Pancreas (tissue), 10 donors: ENCODE measurements at regions not wholly inside any gene's neighbourhood (a gene's known extent, or its start where the extent isn't known, plus 50 kb on each side); places are given as distances from the start of the nearest gene placed in this dataset.

ENCODE experiments used
- ATAC-seq, 4 donors: fragments of 200-7000 bp; cut with Tn5 transposase; one replicate each; pipeline versions ENCODE4 v1.8.0 to v1.9.1; 2020; ENCODE audit warnings: mild to moderate bottlenecking in 4 of 4, moderate library complexity in 4 of 4
- DNase-seq, 6 donors: peaks; one replicate each; pipeline ENCODE4 v3.0.0-alpha.2; 2020
- FAIRE-seq: peaks from 2 replicates; lab custom pipeline; 2012; peaks lifted over from hg19 to GRCh38; lab: Jason Lieb, UNC
- H3K27ac ChIP-seq, 4 donors: fragments of 200-600 bp; sonication (generic); 1 replicate in 3 of 4; 2 replicates in 1 of 4; pipeline versions ENCODE4 v1.5.0 to v1.8.0; 2020
- H3K27me3 ChIP-seq, 4 donors: fragments of 200-600 bp; one replicate each; pipeline ENCODE4 v1.8.0; 2021
- H3K36me3 ChIP-seq, 3 donors: fragments of 200-600 bp; sonication (generic) in 1 of 3; one replicate each; pipeline versions ENCODE4 v1.5.0 to v1.8.0; 2020 to 2021
- H3K4me1 ChIP-seq, 3 donors: fragments of 200-600 bp; one replicate each; pipeline ENCODE4 v1.8.0; 2021
- H3K4me3 ChIP-seq, 4 donors: fragments of 200-600 bp; sonication (generic) in 2 of 4; one replicate each; pipeline versions ENCODE4 v1.5.0 to v1.8.0; 2020 to 2021
- H3K9me3 ChIP-seq, 4 donors: fragments of 200-600 bp; one replicate each; pipeline ENCODE4 v1.8.0; 2021
- WGBS, 2 donors: extraction: QIAGEN DNeasy Blood & Tissue Kit; methylation state at CpG; one replicate each; pipeline ENCODE4 v1.1.7; 2013; 5-methylcytosine and 5-hydroxymethylcytosine counted together
- intact Hi-C, 3 donors: fragments of 100-400 bp; cut with DNase I; formaldehyde crosslinking; loops; one replicate each; pipeline versions ENCODE4 v1.11.1 to v1.14.2; 2022
- TF ChIP-seq, protein P1 (sequence below), 4 donors: fragments of 200-600 bp; sonication (generic) in 3 of 4; IDR thresholded peaks; one replicate each; pipeline versions ENCODE4 v1.5.0 to v1.8.0; 2021; ENCODE audit warnings: antibody characterized with exemption in 4 of 4
- donor health status: healthy with polysubstance abuse.
- donor health status: DM: no; HTN: no; CAD: no; lungs with moderate emphysema.
- donor health status: DM: no; HTN: no; CAD: no.
- donor health status: control.
- donor health status: control.
- donor health status: Bipolar disorder and iron deficiency.
- donor health status: DM: yes; HTN: yes; CAD: no.
- donor health status: DM: no; HTN: no; CAD: no.
- donor health status: DM: no; HTN: no; CAD: no.
- donor health status: DM: yes; HTN: yes; CAD: no.

DNA sequence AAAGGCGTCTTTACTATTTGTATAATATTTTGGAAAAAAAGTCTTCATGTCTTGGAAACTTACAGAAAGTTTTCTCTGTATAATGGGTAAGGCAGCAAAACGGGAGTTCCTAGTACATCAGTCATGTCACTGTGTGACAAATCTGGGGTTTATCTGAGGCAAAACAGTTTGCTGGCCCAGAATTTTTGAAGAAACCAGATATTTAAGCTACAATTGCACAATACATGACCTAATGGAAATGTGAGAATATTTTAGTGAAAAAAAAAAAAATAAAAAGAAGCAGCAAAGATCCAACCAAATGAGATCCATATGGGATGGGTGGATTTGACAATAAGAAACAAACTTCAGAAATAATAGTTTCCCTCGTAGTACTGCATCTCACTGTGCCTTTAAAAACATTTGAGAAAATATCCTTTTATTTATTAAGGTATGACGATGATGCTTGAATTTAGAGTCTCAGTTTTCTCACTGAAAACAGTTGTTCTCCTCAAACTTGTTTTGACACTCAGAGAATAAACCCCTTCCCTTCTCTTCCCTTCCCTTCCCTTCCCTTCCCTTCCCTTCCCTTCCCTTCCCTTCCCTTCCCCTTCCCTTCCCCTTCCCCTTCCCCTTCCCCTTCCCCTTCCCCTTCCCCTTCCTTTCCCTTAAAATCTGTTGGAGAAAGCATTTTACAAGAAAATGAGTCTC lies 180.5 kb upstream of the TUT7 start:
- DNase-seq: no peak
- TF ChIP-seq, protein P1, sequence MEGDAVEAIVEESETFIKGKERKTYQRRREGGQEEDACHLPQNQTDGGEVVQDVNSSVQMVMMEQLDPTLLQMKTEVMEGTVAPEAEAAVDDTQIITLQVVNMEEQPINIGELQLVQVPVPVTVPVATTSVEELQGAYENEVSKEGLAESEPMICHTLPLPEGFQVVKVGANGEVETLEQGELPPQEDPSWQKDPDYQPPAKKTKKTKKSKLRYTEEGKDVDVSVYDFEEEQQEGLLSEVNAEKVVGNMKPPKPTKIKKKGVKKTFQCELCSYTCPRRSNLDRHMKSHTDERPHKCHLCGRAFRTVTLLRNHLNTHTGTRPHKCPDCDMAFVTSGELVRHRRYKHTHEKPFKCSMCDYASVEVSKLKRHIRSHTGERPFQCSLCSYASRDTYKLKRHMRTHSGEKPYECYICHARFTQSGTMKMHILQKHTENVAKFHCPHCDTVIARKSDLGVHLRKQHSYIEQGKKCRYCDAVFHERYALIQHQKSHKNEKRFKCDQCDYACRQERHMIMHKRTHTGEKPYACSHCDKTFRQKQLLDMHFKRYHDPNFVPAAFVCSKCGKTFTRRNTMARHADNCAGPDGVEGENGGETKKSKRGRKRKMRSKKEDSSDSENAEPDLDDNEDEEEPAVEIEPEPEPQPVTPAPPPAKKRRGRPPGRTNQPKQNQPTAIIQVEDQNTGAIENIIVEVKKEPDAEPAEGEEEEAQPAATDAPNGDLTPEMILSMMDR (IDR thresholded peaks at IDR 0.05): no peak
- Histone ChIP-seq H3K36me3 (no peaks in the 10 kb centered on the region), H3K27me3 (no peaks in the 10 kb centered on the region), H3K4me1 (no peaks in the 10 kb centered on the region), H3K4me3 (no peak overlapping the region), H3K27ac (no peak overlapping the region), H3K9me3 (no peaks in the 10 kb centered on the region)
- intact Hi-C loops: no loop called here
- ATAC-seq: no peak
- no peak for FAIRE-seq
- WGBS, 2 donors: 65 to 71% methylated on average over 4 of the region's 4 CpGs

DNA sequence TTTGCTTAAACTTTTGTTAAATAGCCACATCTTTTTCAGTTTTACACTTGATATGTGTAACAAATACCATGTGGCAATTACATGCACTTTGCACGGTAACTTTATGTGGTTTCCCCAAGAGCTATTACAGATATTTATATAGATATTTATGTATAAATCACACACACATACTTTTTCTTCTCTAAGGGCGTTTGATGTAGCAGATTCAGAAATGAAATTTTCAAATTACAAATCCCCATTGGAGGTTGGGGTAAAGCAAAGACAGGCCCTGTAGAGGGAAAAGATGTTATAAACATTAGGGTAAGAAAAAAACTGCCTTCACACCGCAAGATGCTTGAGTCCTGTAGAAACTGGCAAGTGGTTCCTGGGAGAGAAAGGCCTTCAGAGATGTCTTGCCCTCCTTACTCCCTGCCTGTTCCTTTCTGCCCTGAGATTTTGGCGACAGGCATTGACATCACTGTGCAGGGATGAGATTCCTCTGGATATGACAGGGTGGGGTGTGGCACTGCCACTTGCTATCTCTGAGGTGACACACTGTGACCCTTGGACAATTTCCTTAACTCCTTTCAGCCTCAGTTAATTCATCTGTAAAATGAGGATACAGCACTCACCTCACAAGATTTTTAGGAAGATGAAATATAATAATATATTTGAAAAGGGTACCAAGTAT lies 177.9 kb upstream of the TUT7 start:
- no peaks in the 10 kb centered on the region for H3K4me1 ChIP-seq
- no peaks in the 10 kb centered on the region for H3K9me3 ChIP-seq
- DNase-seq (no peak), FAIRE-seq (no peak), ATAC-seq (no peak)
- no peak overlapping the region for H3K4me3 ChIP-seq
- no peaks in the 10 kb centered on the region for H3K36me3 ChIP-seq
- 90 to 91% methylated on average over 4 of the region's 4 CpGs for WGBS, 2 donors
- intact Hi-C loops: no loop called here
- TF ChIP-seq, protein P1 (IDR thresholded peaks at IDR 0.05): no peak
- no peak overlapping the region for H3K27ac ChIP-seq
- no peaks in the 10 kb centered on the region for H3K27me3 ChIP-seq

DNA sequence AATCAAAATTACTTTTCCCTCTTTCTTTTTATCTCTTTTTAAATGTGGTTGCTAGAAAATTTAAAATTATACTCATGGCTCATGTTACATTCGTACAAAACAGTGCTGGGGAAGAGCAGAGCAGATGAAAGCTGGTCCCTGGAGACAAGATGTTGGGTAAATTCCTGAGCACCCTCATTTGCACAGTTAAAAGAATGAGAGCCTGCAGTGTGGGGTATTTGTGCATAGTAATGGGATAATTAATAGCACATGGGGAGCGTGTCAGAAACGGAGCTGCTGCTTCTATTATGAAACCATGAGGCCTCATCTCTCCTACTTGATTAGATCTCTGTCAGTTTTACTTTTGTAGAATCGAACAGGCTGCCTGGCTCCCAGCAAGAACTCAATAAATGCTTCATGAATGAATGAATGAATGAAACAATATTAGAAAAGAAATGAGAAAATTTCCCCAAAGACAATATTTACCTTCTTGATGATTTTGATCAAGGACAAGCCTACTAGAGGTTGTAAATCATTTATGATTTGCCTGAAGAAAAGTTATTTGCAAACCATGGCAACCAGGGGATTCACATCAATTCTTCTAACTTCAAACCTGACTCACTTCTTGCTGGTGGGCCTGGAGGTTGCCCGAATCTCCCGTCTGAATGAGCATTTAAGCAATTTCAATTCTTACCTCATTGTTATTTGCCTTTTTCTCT lies 177.2 kb upstream of the TUT7 start:
- Histone ChIP-seq H3K4me1 (no peaks in the 10 kb centered on the region), H3K36me3 (no peaks in the 10 kb centered on the region), H3K9me3 (no peaks in the 10 kb centered on the region), H3K27ac (no peak overlapping the region), H3K27me3 (no peaks in the 10 kb centered on the region), H3K4me3 (no peak overlapping the region)
- ATAC-seq (no peak), DNase-seq (no peak), FAIRE-seq (no peak)
- intact Hi-C loops: no loop called here
- TF ChIP-seq, protein P1 (IDR thresholded peaks at IDR 0.05): no peak
- 52 to 67% methylated on average over 6 of the region's 6 CpGs for WGBS, 2 donors

DNA sequence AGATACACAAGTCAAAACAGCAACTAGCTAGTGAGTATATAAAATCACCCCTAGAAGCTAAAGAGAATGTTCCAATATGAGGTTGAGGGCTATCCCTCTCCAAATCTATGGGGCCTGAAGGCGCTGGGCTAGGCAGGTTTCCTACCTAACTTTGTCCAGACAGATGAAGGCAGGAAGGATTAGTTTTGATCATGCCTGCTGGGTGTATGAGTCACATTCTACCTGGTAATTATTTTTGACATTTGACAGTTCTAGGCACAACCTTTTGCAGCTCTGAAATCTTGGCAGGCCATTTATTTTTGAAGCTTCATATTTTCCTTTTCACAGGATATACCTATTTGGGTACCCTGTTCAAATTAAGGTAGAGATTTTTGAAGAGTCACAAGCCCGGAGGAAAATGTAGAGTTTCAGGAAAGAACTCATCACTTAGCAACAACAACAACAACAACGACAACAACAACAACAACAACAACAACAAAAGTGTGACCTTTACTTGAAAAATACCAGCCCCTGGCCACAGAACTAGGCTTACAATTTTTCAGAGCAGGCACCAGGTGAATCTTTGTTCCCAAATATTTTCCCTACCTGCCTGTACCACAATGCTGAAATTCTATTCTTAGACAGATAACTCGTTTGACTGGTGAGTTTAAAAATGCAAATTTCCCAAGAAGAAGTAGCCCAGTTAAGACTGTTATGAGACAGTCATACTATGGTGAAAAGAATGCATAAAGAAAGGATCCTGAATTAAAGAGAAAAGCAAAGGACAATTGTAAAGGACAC lies 175.5 kb upstream of the TUT7 start:
- intact Hi-C loops: no loop called here
- FAIRE-seq: no peak
- no peaks in the 10 kb centered on the region for H3K9me3 ChIP-seq
- H3K27ac ChIP-seq: no peak overlapping the region
- ATAC-seq: peak in 3 of 4 donors; percentile 60 to 76 (median 67)
- H3K4me3 ChIP-seq: no peak overlapping the region
- no peaks in the 10 kb centered on the region for H3K4me1 ChIP-seq
- 49 to 59% methylated on average over 4 of the region's 4 CpGs for WGBS, 2 donors
- TF ChIP-seq, protein P1 (IDR thresholded peaks at IDR 0.05): no peak
- H3K27me3 ChIP-seq: no peaks in the 10 kb centered on the region
- DNase-seq: no peak
- H3K36me3 ChIP-seq: no peaks in the 10 kb centered on the region
